ENCODE measurements at regions not wholly inside any gene's neighbourhood (a gene's known extent, or its start where the extent isn't known, plus 50 kb on each side); places are given as distances from the start of the nearest gene placed in this dataset.

DNA sequence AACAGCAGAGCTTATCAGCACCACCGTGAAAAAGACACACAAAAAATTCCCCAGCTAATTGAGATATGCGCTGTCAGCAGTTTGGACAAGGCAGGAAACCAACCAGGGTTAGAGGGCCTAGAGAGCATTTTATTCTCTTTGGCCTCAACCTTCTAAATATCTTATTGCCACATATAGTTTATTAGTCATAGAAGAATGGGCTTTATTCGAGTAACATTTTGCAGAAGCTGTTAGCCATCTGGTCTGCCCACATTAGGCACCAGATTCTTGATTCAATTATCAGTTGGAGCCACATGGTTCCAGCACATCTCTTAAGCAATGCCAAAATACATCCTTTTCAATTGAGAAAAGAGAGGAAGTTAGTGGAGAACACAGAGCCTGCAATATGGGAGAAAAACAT, 109.9 kb upstream of the CXADR start:
- intact Hi-C loops (cut with DNase I; ENCODE audit: low total_unique reads) = no loop called here
- WGBS, 5 donors = 35 to 63% (median 47%) methylated on average over 3 of the region's 3 CpGs
- no peak for DNase-seq
- TF ChIP-seq POLR2AphosphoS5 (IDR thresholded peaks at IDR 0.05) = no peak
- no peak for TF ChIP-seq POLR2A (IDR thresholded peaks at IDR 0.05)
- TF ChIP-seq, protein P1, sequence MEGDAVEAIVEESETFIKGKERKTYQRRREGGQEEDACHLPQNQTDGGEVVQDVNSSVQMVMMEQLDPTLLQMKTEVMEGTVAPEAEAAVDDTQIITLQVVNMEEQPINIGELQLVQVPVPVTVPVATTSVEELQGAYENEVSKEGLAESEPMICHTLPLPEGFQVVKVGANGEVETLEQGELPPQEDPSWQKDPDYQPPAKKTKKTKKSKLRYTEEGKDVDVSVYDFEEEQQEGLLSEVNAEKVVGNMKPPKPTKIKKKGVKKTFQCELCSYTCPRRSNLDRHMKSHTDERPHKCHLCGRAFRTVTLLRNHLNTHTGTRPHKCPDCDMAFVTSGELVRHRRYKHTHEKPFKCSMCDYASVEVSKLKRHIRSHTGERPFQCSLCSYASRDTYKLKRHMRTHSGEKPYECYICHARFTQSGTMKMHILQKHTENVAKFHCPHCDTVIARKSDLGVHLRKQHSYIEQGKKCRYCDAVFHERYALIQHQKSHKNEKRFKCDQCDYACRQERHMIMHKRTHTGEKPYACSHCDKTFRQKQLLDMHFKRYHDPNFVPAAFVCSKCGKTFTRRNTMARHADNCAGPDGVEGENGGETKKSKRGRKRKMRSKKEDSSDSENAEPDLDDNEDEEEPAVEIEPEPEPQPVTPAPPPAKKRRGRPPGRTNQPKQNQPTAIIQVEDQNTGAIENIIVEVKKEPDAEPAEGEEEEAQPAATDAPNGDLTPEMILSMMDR (IDR thresholded peaks at IDR 0.05 in 8 of 11, conservative IDR thresholded peaks at IDR 0.05 in 3 of 11) = no peak
- Histone ChIP-seq H3K36me3 (no peaks in the 10 kb centered on the region), H3K9me3 (peaks cover 0 to 11% (median 0%) of the 10 kb centered on the region in 8 donors), H3K4me1 (no peaks in the 10 kb centered on the region), H3K4me3 (no peak overlapping the region), H3K27ac (no peak overlapping the region), H3K27me3 (replicated peaks in 1 of 7) (no peaks in the 10 kb centered on the region)

DNA sequence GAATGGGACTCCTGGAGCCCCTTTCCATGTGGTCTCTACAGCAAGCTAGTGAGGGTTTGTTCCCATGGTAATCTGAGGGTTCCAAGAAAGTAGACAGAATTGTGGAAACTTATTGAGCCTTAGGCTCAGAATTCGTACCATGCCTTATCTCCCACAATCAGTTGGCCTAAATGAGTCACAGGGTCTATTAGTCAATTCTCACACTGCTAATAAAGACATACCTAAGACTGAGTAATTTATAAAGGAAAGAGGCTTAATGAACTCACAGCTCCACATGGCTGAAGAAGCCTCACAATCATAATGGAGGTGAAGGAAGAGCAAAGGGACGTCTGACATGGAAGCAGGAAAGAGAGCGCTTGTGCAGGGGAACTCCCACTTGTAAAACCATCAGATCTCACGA, 106.6 kb upstream of the CXADR start:
- Histone ChIP-seq H3K27ac (no peak overlapping the region), H3K36me3 (no peaks in the 10 kb centered on the region), H3K4me1 (no peaks in the 10 kb centered on the region), H3K9me3 (peaks cover 0 to 11% (median 0%) of the 10 kb centered on the region in 8 donors), H3K27me3 (replicated peaks in 1 of 7) (no peaks in the 10 kb centered on the region), H3K4me3 (no peak overlapping the region)
- intact Hi-C loops (cut with DNase I; ENCODE audit: low total_unique reads) = no loop called here
- WGBS, 5 donors = 64 to 82% (median 69%) methylated on average over 4 of the region's 4 CpGs
- TF ChIP-seq POLR2AphosphoS5 (IDR thresholded peaks at IDR 0.05) = no peak
- TF ChIP-seq POLR2A (IDR thresholded peaks at IDR 0.05) = no peak
- TF ChIP-seq, protein P1 (IDR thresholded peaks at IDR 0.05 in 8 of 11, conservative IDR thresholded peaks at IDR 0.05 in 3 of 11) = no peak
- DNase-seq = no peak

DNA sequence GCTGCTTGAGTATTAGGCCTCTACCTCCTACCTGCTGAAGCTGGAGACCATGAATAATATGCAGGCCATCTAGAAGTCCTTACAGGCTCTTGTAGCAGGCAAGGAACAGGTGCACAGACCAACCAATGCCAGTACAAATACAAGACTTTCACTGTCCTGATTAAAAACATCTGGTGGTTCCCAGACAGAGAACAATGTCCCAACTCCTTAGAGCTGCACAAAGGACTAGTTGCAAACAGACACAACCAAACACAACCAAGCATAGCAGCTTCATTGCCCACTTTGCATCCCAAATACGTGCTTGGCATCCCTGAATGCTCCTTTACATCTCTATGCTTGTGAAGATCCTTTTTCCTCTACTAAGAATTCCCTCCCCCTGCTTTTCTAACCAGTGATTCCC, 98.1 kb upstream of the CXADR start:
- H3K9me3 ChIP-seq = no peaks in the 10 kb centered on the region
- no peak for DNase-seq
- intact Hi-C loops (cut with DNase I; ENCODE audit: low total_unique reads) = no loop called here
- no peaks in the 10 kb centered on the region for H3K36me3 ChIP-seq
- H3K4me3 ChIP-seq = no peak overlapping the region
- no peaks in the 10 kb centered on the region for H3K27me3 ChIP-seq (replicated peaks in 1 of 7)
- no peaks in the 10 kb centered on the region for H3K4me1 ChIP-seq
- 45 to 70% (median 50%) methylated on average over 1 of the region's 1 CpG for WGBS, 5 donors
- H3K27ac ChIP-seq = no peak overlapping the region
- no peak for TF ChIP-seq POLR2A (IDR thresholded peaks at IDR 0.05)
- no peak for TF ChIP-seq POLR2AphosphoS5 (IDR thresholded peaks at IDR 0.05)
- TF ChIP-seq, protein P1 (IDR thresholded peaks at IDR 0.05 in 8 of 11, conservative IDR thresholded peaks at IDR 0.05 in 3 of 11) = no peak

DNA sequence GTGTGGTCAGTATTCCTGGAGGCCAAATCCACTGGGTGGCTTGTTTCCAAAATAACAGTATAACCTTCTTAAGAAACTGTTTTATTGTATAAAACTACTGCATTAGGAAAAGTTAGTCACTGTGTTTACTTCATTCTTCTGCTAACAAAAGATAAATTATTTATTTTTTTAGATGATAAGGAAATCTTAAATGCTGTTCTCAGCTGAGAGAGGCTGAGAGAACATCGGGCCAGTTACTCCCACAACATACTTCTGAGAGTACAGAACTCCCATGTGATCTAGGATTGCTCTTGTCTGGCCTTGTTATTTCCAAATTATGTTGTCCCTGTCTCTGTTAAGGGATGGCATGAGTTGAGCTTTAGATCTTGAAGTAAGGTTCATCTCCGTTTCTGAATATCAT, 96.7 kb upstream of the CXADR start:
- intact Hi-C loops (cut with DNase I; ENCODE audit: low total_unique reads) = no loop called here
- Histone ChIP-seq H3K4me1 (no peaks in the 10 kb centered on the region), H3K9me3 (no peaks in the 10 kb centered on the region), H3K27ac (peak overlapping the region in 3 of 8 donors; percentile 9 to 25 (median 9)), H3K4me3 (no peak overlapping the region), H3K36me3 (no peaks in the 10 kb centered on the region), H3K27me3 (replicated peaks in 1 of 7) (no peaks in the 10 kb centered on the region)
- 54 to 76% (median 69%) methylated on average over 2 of the region's 2 CpGs for WGBS, 5 donors
- TF ChIP-seq POLR2A (IDR thresholded peaks at IDR 0.05) = no peak
- DNase-seq = no peak

DNA sequence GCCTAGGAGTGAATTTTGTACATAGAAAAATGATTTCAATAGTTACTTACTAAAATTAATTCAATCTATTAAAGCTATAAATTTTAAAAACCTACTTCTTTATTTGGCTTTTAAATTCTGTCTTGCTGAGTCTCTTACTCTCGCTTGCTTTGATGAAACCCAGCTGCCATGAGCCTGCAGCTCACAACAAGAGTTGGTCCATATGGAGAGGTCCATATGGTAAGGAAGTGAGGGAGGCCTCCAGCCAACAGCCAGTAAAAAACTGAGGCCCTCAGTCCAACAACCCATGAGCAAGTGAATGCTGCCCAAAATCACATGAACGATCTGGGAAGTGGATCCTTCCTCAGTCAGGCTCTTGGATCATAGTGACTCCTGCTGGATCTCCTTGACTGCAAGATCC, 89.9 kb upstream of the CXADR start:
- TF ChIP-seq, protein P1 (IDR thresholded peaks at IDR 0.05 in 8 of 11, conservative IDR thresholded peaks at IDR 0.05 in 3 of 11) = no peak
- TF ChIP-seq POLR2A (IDR thresholded peaks at IDR 0.05) (no peak), POLR2AphosphoS5 (IDR thresholded peaks at IDR 0.05) (no peak)
- intact Hi-C loops (cut with DNase I; ENCODE audit: low total_unique reads) = no loop called here

More for the DNA sequence above, 89.9 kb upstream of the CXADR start:
- Histone ChIP-seq H3K27me3 (replicated peaks in 1 of 7) (no peaks in the 10 kb centered on the region), H3K4me3 (no peak overlapping the region), H3K9me3 (peaks cover 0 to 2% (median 0%) of the 10 kb centered on the region in 8 donors), H3K27ac (no peak overlapping the region), H3K36me3 (no peaks in the 10 kb centered on the region), H3K4me1 (no peaks in the 10 kb centered on the region)
- DNase-seq = no peak
- 39 to 89% (median 62%) methylated on average over 2 of the region's 2 CpGs for WGBS, 5 donors

Measured in spleen (tissue), 11 donors.